GM23338 (cell line): ENCODE measurements at regions not wholly inside any gene's neighbourhood (a gene's known extent, or its start where the extent isn't known, plus 50 kb on each side); places are given as distances from the start of the nearest gene placed in this dataset.

ENCODE experiments used
- ATAC-seq: fragments of 200-7000 bp; cut with Tn5 transposase; 3 replicates; pipeline ENCODE4 v1.9.1; 2020
- DNase-seq: peaks from one replicate; pipeline ENCODE4 v3.0.0-alpha.2; 2015; ENCODE audit warnings: low spot score
- H2AFZ ChIP-seq: fragments of 200-600 bp; sonication (generic); 2 replicates; pipeline ENCODE4 v1.8.0; 2016; ENCODE audit warnings: antibody characterized with exemption, mild to moderate bottlenecking, moderate library complexity
- H3F3A ChIP-seq: fragments of 200-600 bp; sonication (generic); replicated peaks from 2 replicates; pipeline ENCODE4 v1.8.0; 2017; ENCODE audit warnings: antibody characterized with exemption, mixed run types, low read depth
- H3K27ac ChIP-seq: fragments of 200-600 bp; sonication (generic); 2 replicates; pipeline ENCODE4 v1.6.1; 2016; ENCODE audit warnings: low read depth
- H3K27me3 ChIP-seq: fragments of 200-600 bp; sonication (generic); 2 replicates; pipeline ENCODE4 v1.8.0; 2016; ENCODE audit warnings: mild to moderate bottlenecking, mixed run types, moderate library complexity; ENCODE audit not compliant: insufficient read depth
- H3K36me3 ChIP-seq: fragments of 200-600 bp; sonication (generic); 2 replicates; pipeline ENCODE4 v1.8.0; 2016; ENCODE audit warnings: mild to moderate bottlenecking; ENCODE audit not compliant: insufficient read depth
- H3K4me1 ChIP-seq: fragments of 200-600 bp; sonication (generic); 2 replicates; pipeline ENCODE4 v1.8.0; 2016; ENCODE audit warnings: mild to moderate bottlenecking, moderate library complexity; ENCODE audit not compliant: insufficient read depth
- H3K4me2 ChIP-seq: fragments of 200-600 bp; sonication (generic); 2 replicates; pipeline ENCODE4 v1.7.1; 2017; ENCODE audit warnings: mixed run types
- H3K4me3 ChIP-seq: fragments of 200-600 bp; sonication (generic); 2 replicates; pipeline ENCODE4 v1.6.1; 2016; ENCODE audit warnings: mixed run types
- H3K79me2 ChIP-seq: fragments of 200-600 bp; sonication (generic); replicated peaks from 2 replicates; pipeline ENCODE4 v1.8.0; 2017; ENCODE audit warnings: mild to moderate bottlenecking; ENCODE audit not compliant: insufficient read depth
- H3K9me2 ChIP-seq: fragments of 200-600 bp; sonication (generic); 2 replicates; pipeline ENCODE4 v1.8.0; 2017; ENCODE audit not compliant: insufficient read depth
- H4K20me1 ChIP-seq: fragments of 200-600 bp; sonication (generic); replicated peaks from 2 replicates; pipeline ENCODE4 v1.8.0; 2017; ENCODE audit warnings: mild to moderate bottlenecking; ENCODE audit not compliant: insufficient read depth
- H3K27ac Mint-ChIP-seq: 2 replicates; pipeline ENCODE4 v1.8.0; 2020; ENCODE audit warnings: inconsistent platforms, mild to moderate bottlenecking, moderate library complexity, mixed read lengths
- H3K27me3 Mint-ChIP-seq: 3 replicates; pipeline ENCODE4 v1.8.0; 2022; ENCODE audit warnings: low read depth, mild to moderate bottlenecking, moderate library complexity, mixed read lengths, inconsistent platforms; ENCODE audit not compliant: insufficient read depth, poor library complexity
- H3K36me3 Mint-ChIP-seq: 3 replicates; pipeline ENCODE4 v1.8.0; 2021; ENCODE audit warnings: low read depth, mild to moderate bottlenecking, inconsistent platforms, moderate library complexity, mixed read lengths
- H3K4me1 Mint-ChIP-seq: 3 replicates; pipeline ENCODE4 v1.8.0; 2020; ENCODE audit warnings: mild to moderate bottlenecking, inconsistent platforms, mixed read lengths
- H3K4me3 Mint-ChIP-seq: 3 replicates; pipeline ENCODE4 v1.8.0; 2021; ENCODE audit warnings: moderate library complexity, mild to moderate bottlenecking, inconsistent platforms, mixed read lengths
- H3K9me3 Mint-ChIP-seq: 3 replicates; pipeline ENCODE4 v1.8.0; 2020; ENCODE audit warnings: moderate library complexity, mild to moderate bottlenecking, inconsistent platforms, mixed read lengths
- CREB1 ChIP-seq: fragments of 250-450 bp; sonication (Bioruptor Pico); IDR thresholded peaks from 2 replicates; pipeline ENCODE4 v1.5.0; 2020; ENCODE audit warnings: low read depth, mild to moderate bottlenecking, moderate library complexity
- ETS1 ChIP-seq: IDR thresholded peaks from 2 replicates; pipeline ENCODE4 v1.6.1; 2016; ENCODE audit warnings: antibody characterized with exemption
- EZH2phosphoT487 ChIP-seq: fragments of 200-600 bp; sonication (generic); IDR thresholded peaks from one replicate; pipeline ENCODE4 v1.8.1; 2018; ENCODE audit warnings: antibody characterized with exemption; ENCODE audit not compliant: unreplicated experiment
- JUNB ChIP-seq: IDR thresholded peaks from one replicate; pipeline ENCODE4 v1.6.1; 2016; ENCODE audit warnings: antibody characterized with exemption; ENCODE audit not compliant: unreplicated experiment
- NANOG ChIP-seq: IDR thresholded peaks from 2 replicates; pipeline ENCODE4 v1.6.1; 2016; ENCODE audit warnings: antibody characterized with exemption, borderline replicate concordance
- POLR2AphosphoS5 ChIP-seq: IDR thresholded peaks from 2 replicates; pipeline ENCODE4 v1.6.1; 2016; ENCODE audit warnings: antibody characterized with exemption, low read depth
- REST ChIP-seq: IDR thresholded peaks from one replicate; pipeline ENCODE4 v1.6.1; 2018; ENCODE audit warnings: antibody characterized with exemption; ENCODE audit not compliant: unreplicated experiment
- ZNF114 ChIP-seq: fragments of 250-450 bp; sonication (Bioruptor Pico); IDR thresholded peaks from 2 replicates; pipeline ENCODE4 v1.5.0; 2020; ENCODE audit warnings: mild to moderate bottlenecking, moderate library complexity
- ZNF331 ChIP-seq: fragments of 250-450 bp; sonication (Bioruptor Pico); IDR thresholded peaks from 2 replicates; pipeline ENCODE4 v1.5.0; 2020; ENCODE audit warnings: low read depth, mild to moderate bottlenecking, moderate library complexity
- TF ChIP-seq, protein P1 (sequence below), 2 experiments: fragments of 200-600 bp in 1 of 2; sonication (generic) in 1 of 2; conservative IDR thresholded peaks; 2 replicates each; pipeline versions ENCODE4 v1.5.1 to v1.6.1; 2016 to 2017; ENCODE audit warnings: antibody characterized with exemption in 2 of 2, low read depth in 2 of 2, mild to moderate bottlenecking in 2 of 2, moderate library complexity in 1 of 2

- TF ChIP-seq REST (no peak), POLR2AphosphoS5 (no peak), ZNF114 (no peak), ETS1 (no peak)
These were observed 694.4 kb downstream of the MATN1 start (continued) for GRCh38 chr1:30028939-30029338.

GRCh38 chr1:30028283-30028682 is 695.1 kb downstream of the MATN1 start:
- Histone ChIP-seq H3K27ac (no peak overlapping the region), H3K27me3 (no peaks in the 10 kb centered on the region), H3K36me3 (no peaks in the 10 kb centered on the region; the same call in 1 of the 2 replicates), H3K4me3 (no peak overlapping the region), H3F3A (no peaks in the 10 kb centered on the region), H4K20me1 (no peaks in the 10 kb centered on the region), H3K4me2 (no peak overlapping the region), H3K79me2 (no peaks in the 10 kb centered on the region), H3K4me1 (no peaks in the 10 kb centered on the region), H3K9me2 (0 out of 2 replicates have a peak, but pooled peaks cover 3% of the 10 kb centered on the region), H2AFZ (no peak overlapping the region)
- Mint-ChIP-seq H3K27ac (no peak overlapping the region), H3K27me3 (no peaks in the 10 kb centered on the region), H3K36me3 (peaks cover 6% of the 10 kb centered on the region; the same call in 2 of the 3 replicates), H3K4me3 (no peak overlapping the region), H3K4me1 (no peaks in the 10 kb centered on the region), H3K9me3 (peaks cover 14% of the 10 kb centered on the region)
- DNase-seq = no peak
- ATAC-seq = no peak
- TF ChIP-seq, protein P1, sequence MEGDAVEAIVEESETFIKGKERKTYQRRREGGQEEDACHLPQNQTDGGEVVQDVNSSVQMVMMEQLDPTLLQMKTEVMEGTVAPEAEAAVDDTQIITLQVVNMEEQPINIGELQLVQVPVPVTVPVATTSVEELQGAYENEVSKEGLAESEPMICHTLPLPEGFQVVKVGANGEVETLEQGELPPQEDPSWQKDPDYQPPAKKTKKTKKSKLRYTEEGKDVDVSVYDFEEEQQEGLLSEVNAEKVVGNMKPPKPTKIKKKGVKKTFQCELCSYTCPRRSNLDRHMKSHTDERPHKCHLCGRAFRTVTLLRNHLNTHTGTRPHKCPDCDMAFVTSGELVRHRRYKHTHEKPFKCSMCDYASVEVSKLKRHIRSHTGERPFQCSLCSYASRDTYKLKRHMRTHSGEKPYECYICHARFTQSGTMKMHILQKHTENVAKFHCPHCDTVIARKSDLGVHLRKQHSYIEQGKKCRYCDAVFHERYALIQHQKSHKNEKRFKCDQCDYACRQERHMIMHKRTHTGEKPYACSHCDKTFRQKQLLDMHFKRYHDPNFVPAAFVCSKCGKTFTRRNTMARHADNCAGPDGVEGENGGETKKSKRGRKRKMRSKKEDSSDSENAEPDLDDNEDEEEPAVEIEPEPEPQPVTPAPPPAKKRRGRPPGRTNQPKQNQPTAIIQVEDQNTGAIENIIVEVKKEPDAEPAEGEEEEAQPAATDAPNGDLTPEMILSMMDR (conservative IDR thresholded peaks at IDR 0.05; ENCODE audit: low read depth in 2 of 2) = no peak
- TF ChIP-seq CREB1 (CRISPR knock-in tag) = no peak
- no peak for TF ChIP-seq ZNF114
- TF ChIP-seq REST = no peak
- TF ChIP-seq ETS1 = no peak
- no peak for TF ChIP-seq ZNF331
- no peak for TF ChIP-seq POLR2AphosphoS5
- no peak for TF ChIP-seq EZH2phosphoT487
- TF ChIP-seq JUNB = no peak
- no peak for TF ChIP-seq NANOG
